WTC11 (cell line): ENCODE measurements at regions not wholly inside any gene's neighbourhood (a gene's known extent, or its start where the extent isn't known, plus 50 kb on each side); places are given as distances from the start of the nearest gene placed in this dataset.
"Not testable (repeated sequence)": the region's sequence is repeated elsewhere in the genome, so short reads cannot be mapped to it uniquely, and the experiment has no call there.

ENCODE experiments used
- IRF2 ChIP-seq: sonication (generic); formaldehyde crosslinking; IDR thresholded peaks from 2 replicates; pipeline ENCODE4 v1.8.0; 2022; ENCODE audit warnings: low read depth, missing genetic modification reagents, borderline replicate concordance
- KAT7 ChIP-seq: sonication (generic); formaldehyde crosslinking; IDR thresholded peaks from 2 replicates; pipeline ENCODE4 v1.8.1; 2023; ENCODE audit warnings: missing genetic modification reagents, mild to moderate bottlenecking, borderline replicate concordance
- SP1 ChIP-seq: sonication (generic); formaldehyde crosslinking; conservative IDR thresholded peaks from 2 replicates; pipeline ENCODE4 v1.8.1; 2022; ENCODE audit warnings: missing genetic modification reagents
- TF ChIP-seq, protein P1 (sequence below): sonication (generic); formaldehyde crosslinking; IDR thresholded peaks from 2 replicates; pipeline ENCODE4 v1.8.0; 2022; ENCODE audit warnings: mild to moderate bottlenecking, missing genetic modification reagents
- TF ChIP-seq, protein P2 (sequence below): fragments of 200-600 bp; IDR thresholded peaks from 2 replicates; pipeline ENCODE4 v1.8.0; 2022; ENCODE audit warnings: antibody characterized with exemption
- TF ChIP-seq, protein P3 (sequence below): sonication (generic); formaldehyde crosslinking; IDR thresholded peaks from 2 replicates; pipeline ENCODE4 v1.8.1; 2023; ENCODE audit warnings: mild to moderate bottlenecking, missing genetic modification reagents, moderate library complexity

DNA sequence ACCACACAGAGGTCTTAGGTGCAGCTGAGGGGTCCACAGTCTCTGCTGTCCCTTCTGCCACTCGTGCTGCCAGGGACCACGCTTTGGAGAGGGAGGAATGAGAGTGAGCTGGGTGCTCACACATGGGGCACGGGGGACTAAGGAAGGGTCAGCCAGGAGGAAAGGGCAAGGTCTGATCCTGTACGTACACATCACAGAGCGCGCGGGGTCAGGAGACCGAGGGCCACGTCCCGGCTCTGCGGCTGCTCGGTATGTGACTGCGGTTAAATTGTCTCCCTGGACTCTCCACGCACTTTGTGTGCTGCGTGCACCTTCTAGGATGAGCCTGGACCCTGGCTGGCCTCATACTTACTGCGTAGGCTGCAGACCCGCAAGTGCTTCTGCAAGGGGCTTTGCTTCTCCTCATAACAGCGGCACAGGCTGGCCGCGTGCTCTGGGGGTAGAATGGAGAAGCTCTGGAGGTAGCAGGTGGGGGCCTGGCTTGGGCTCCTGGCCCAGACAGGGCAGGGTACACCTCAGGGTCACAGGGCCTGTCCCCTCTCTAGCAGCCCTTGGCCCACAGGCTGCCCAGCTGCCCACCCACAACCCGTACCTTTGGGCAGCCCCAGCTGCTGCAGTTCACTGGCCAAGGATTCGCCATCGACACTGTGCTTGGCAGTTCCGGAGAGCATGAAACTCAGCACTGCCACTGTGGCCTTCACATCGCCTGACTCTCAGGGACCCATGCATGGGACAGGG, 136.3 kb downstream of the TBC1D2B start:
- TF ChIP-seq, protein P1, sequence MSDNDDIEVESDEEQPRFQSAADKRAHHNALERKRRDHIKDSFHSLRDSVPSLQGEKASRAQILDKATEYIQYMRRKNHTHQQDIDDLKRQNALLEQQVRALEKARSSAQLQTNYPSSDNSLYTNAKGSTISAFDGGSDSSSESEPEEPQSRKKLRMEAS (CRISPR knock-in tag): not testable (repeated sequence)
- not testable (repeated sequence) for TF ChIP-seq KAT7 (CRISPR knock-in tag); SP1; IRF2 (CRISPR knock-in tag)
- TF ChIP-seq, protein P2, sequence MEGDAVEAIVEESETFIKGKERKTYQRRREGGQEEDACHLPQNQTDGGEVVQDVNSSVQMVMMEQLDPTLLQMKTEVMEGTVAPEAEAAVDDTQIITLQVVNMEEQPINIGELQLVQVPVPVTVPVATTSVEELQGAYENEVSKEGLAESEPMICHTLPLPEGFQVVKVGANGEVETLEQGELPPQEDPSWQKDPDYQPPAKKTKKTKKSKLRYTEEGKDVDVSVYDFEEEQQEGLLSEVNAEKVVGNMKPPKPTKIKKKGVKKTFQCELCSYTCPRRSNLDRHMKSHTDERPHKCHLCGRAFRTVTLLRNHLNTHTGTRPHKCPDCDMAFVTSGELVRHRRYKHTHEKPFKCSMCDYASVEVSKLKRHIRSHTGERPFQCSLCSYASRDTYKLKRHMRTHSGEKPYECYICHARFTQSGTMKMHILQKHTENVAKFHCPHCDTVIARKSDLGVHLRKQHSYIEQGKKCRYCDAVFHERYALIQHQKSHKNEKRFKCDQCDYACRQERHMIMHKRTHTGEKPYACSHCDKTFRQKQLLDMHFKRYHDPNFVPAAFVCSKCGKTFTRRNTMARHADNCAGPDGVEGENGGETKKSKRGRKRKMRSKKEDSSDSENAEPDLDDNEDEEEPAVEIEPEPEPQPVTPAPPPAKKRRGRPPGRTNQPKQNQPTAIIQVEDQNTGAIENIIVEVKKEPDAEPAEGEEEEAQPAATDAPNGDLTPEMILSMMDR: not testable (repeated sequence)
- TF ChIP-seq, protein P3, sequence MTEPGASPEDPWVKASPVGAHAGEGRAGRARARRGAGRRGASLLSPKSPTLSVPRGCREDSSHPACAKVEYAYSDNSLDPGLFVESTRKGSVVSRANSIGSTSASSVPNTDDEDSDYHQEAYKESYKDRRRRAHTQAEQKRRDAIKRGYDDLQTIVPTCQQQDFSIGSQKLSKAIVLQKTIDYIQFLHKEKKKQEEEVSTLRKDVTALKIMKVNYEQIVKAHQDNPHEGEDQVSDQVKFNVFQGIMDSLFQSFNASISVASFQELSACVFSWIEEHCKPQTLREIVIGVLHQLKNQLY (CRISPR knock-in tag): not testable (repeated sequence)
